ENCODE measurements at regions not wholly inside any gene's neighbourhood (a gene's known extent, or its start where the extent isn't known, plus 50 kb on each side); places are given as distances from the start of the nearest gene placed in this dataset.

GRCh38 chr13:84413016-84413415 lies 530.7 kb upstream of the SLITRK1 start:
- Mint-ChIP-seq H3K4me3 (no peak overlapping the region), H3K36me3 (no peaks in the 10 kb centered on the region), H3K9me3 (no peaks in the 10 kb centered on the region), H3K27ac (no peak overlapping the region), H3K27me3 (no peaks in the 10 kb centered on the region), H3K4me1 (no peaks in the 10 kb centered on the region)
- DNase-seq = no peak

- Mint-ChIP-seq H3K9me3 (no peaks in the 10 kb centered on the region), H3K4me3 (no peak overlapping the region), H3K4me1 (no peaks in the 10 kb centered on the region), H3K36me3 (no peaks in the 10 kb centered on the region), H3K27me3 (no peaks in the 10 kb centered on the region), H3K27ac (no peak overlapping the region)
- DNase-seq = no peak
Measured at GRCh38 chr13:84405286-84405685, 523.0 kb upstream of the SLITRK1 start.

- no peaks in the 10 kb centered on the region for H3K4me1 Mint-ChIP-seq
- DNase-seq = no peak
- no peak overlapping the region for H3K4me3 Mint-ChIP-seq
- H3K9me3 Mint-ChIP-seq = peaks cover 5% of the 10 kb centered on the region
- H3K27me3 Mint-ChIP-seq = no peaks in the 10 kb centered on the region
- no peak overlapping the region for H3K27ac Mint-ChIP-seq
- H3K36me3 Mint-ChIP-seq = no peaks in the 10 kb centered on the region
Measured at GRCh38 chr13:84400706-84401105, 518.4 kb upstream of the SLITRK1 start.

GRCh38 chr13:84399320-84400085 lies 517.2 kb upstream of the SLITRK1 start:
- Mint-ChIP-seq H3K27ac (no peak overlapping the region), H3K4me1 (no peaks in the 10 kb centered on the region), H3K36me3 (no peaks in the 10 kb centered on the region), H3K4me3 (no peak overlapping the region), H3K27me3 (no peaks in the 10 kb centered on the region), H3K9me3 (peaks cover 5% of the 10 kb centered on the region)
- no peak for DNase-seq

- H3K9me3 Mint-ChIP-seq = peaks cover 9% of the 10 kb centered on the region
- no peak for DNase-seq
- no peak overlapping the region for H3K4me3 Mint-ChIP-seq
- no peaks in the 10 kb centered on the region for H3K27me3 Mint-ChIP-seq
- H3K36me3 Mint-ChIP-seq = no peaks in the 10 kb centered on the region
- no peak overlapping the region for H3K27ac Mint-ChIP-seq
- H3K4me1 Mint-ChIP-seq = no peaks in the 10 kb centered on the region
Measured at GRCh38 chr13:84393981-84394625, 511.8 kb upstream of the SLITRK1 start.

- Mint-ChIP-seq H3K27me3 (no peaks in the 10 kb centered on the region), H3K4me3 (no peak overlapping the region), H3K27ac (no peak overlapping the region)
Measured at GRCh38 chr13:84380866-84381265, 498.6 kb upstream of the SLITRK1 start.

GRCh38 chr13:84377106-84377505 lies 494.8 kb upstream of the SLITRK1 start:
- Mint-ChIP-seq H3K4me1 (no peaks in the 10 kb centered on the region), H3K36me3 (no peaks in the 10 kb centered on the region), H3K9me3 (no peaks in the 10 kb centered on the region), H3K27me3 (no peaks in the 10 kb centered on the region), H3K4me3 (no peak overlapping the region), H3K27ac (no peak overlapping the region)
- DNase-seq = no peak

More at GRCh38 chr13:84380866-84381265, 498.6 kb upstream of the SLITRK1 start:
- no peak for DNase-seq
- Mint-ChIP-seq H3K9me3 (peaks cover 10% of the 10 kb centered on the region), H3K4me1 (no peaks in the 10 kb centered on the region), H3K36me3 (no peaks in the 10 kb centered on the region)

GRCh38 chr13:84366506-84366905 lies 484.2 kb upstream of the SLITRK1 start:
- Mint-ChIP-seq H3K27ac (no peak overlapping the region), H3K36me3 (no peaks in the 10 kb centered on the region), H3K9me3 (no peaks in the 10 kb centered on the region), H3K27me3 (no peaks in the 10 kb centered on the region), H3K4me3 (no peak overlapping the region), H3K4me1 (no peaks in the 10 kb centered on the region)
- no peak for DNase-seq

- DNase-seq = no peak
- Mint-ChIP-seq H3K27me3 (no peaks in the 10 kb centered on the region), H3K27ac (no peak overlapping the region), H3K4me3 (no peak overlapping the region), H3K9me3 (no peaks in the 10 kb centered on the region), H3K36me3 (no peaks in the 10 kb centered on the region), H3K4me1 (no peaks in the 10 kb centered on the region)
Measured at GRCh38 chr13:84362777-84363176, 480.5 kb upstream of the SLITRK1 start.

GRCh38 chr13:84360822-84361221 lies 478.5 kb upstream of the SLITRK1 start:
- no peak for DNase-seq
- Mint-ChIP-seq H3K4me1 (no peaks in the 10 kb centered on the region), H3K9me3 (no peaks in the 10 kb centered on the region), H3K27ac (no peak overlapping the region), H3K36me3 (no peaks in the 10 kb centered on the region), H3K4me3 (no peak overlapping the region), H3K27me3 (no peaks in the 10 kb centered on the region)

- H3K27ac Mint-ChIP-seq = no peak overlapping the region
- H3K36me3 Mint-ChIP-seq = no peaks in the 10 kb centered on the region
- no peaks in the 10 kb centered on the region for H3K4me1 Mint-ChIP-seq
- H3K4me3 Mint-ChIP-seq = no peak overlapping the region
- no peaks in the 10 kb centered on the region for H3K27me3 Mint-ChIP-seq
- H3K9me3 Mint-ChIP-seq = no peaks in the 10 kb centered on the region
- DNase-seq = no peak
Measured at GRCh38 chr13:84358601-84359000, 476.3 kb upstream of the SLITRK1 start.

GRCh38 chr13:84352946-84353345 lies 470.7 kb upstream of the SLITRK1 start:
- no peak for DNase-seq
- Mint-ChIP-seq H3K27ac (no peak overlapping the region), H3K36me3 (no peaks in the 10 kb centered on the region), H3K9me3 (peaks cover 2% of the 10 kb centered on the region), H3K4me3 (no peak overlapping the region), H3K4me1 (no peaks in the 10 kb centered on the region), H3K27me3 (no peaks in the 10 kb centered on the region)

- Mint-ChIP-seq H3K27ac (no peak overlapping the region), H3K4me1 (no peaks in the 10 kb centered on the region), H3K4me3 (no peak overlapping the region), H3K9me3 (no peaks in the 10 kb centered on the region), H3K27me3 (no peaks in the 10 kb centered on the region), H3K36me3 (no peaks in the 10 kb centered on the region)
- DNase-seq = no peak
Measured at GRCh38 chr13:84339456-84339855, 457.2 kb upstream of the SLITRK1 start.

- Mint-ChIP-seq H3K9me3 (no peaks in the 10 kb centered on the region), H3K27me3 (no peaks in the 10 kb centered on the region), H3K27ac (no peak overlapping the region), H3K4me1 (no peaks in the 10 kb centered on the region), H3K36me3 (no peaks in the 10 kb centered on the region), H3K4me3 (no peak overlapping the region)
- no peak for DNase-seq
Measured at GRCh38 chr13:84332346-84332745, 450.1 kb upstream of the SLITRK1 start.

GRCh38 chr13:84315527-84315926 lies 433.3 kb upstream of the SLITRK1 start:
- no peak overlapping the region for H3K4me3 Mint-ChIP-seq
- H3K27ac Mint-ChIP-seq = no peak overlapping the region
- no peak for DNase-seq
- no peaks in the 10 kb centered on the region for H3K4me1 Mint-ChIP-seq
- H3K27me3 Mint-ChIP-seq = no peaks in the 10 kb centered on the region
- no peaks in the 10 kb centered on the region for H3K36me3 Mint-ChIP-seq
- H3K9me3 Mint-ChIP-seq = no peaks in the 10 kb centered on the region

- no peak overlapping the region for H3K4me3 Mint-ChIP-seq
- no peaks in the 10 kb centered on the region for H3K36me3 Mint-ChIP-seq
- H3K27ac Mint-ChIP-seq = no peak overlapping the region
- no peak for DNase-seq
- no peaks in the 10 kb centered on the region for H3K4me1 Mint-ChIP-seq
- no peaks in the 10 kb centered on the region for H3K27me3 Mint-ChIP-seq
- no peaks in the 10 kb centered on the region for H3K9me3 Mint-ChIP-seq
Measured at GRCh38 chr13:84303035-84303434, 420.8 kb upstream of the SLITRK1 start.

Data from activated naive CD8-positive, alpha-beta T cell treated with anti-CD3 and anti-CD28 coated beads for 36 hours (primary cell).